HCT116 (cell line): ENCODE measurements at regions not wholly inside any gene's neighbourhood (a gene's known extent, or its start where the extent isn't known, plus 50 kb on each side); places are given as distances from the start of the nearest gene placed in this dataset.

Experiments used
- CTCF ChIP-seq, 3 experiments: fragments of 200-600 bp in 1 of 3; sonication (generic) in 1 of 3; IDR thresholded peaks in 2 of 3; conservative IDR thresholded peaks in 1 of 3; 2 replicates each; pipeline ENCODE4 v1.5.1; 2012 to 2017; ENCODE audit warnings: low read depth in 2 of 3, low read length in 2 of 3, antibody characterized with exemption in 1 of 3, borderline replicate concordance in 1 of 3, control low read depth in 1 of 3, mild to moderate bottlenecking in 1 of 3, mixed read lengths in 1 of 3, mixed run types in 1 of 3, moderate library complexity in 1 of 3; ENCODE audit not compliant: insufficient read depth in 1 of 3
- POLR2A ChIP-seq: IDR thresholded peaks from 2 replicates; pipeline ENCODE4 v1.7.0; 2011; ENCODE audit warnings: borderline replicate concordance; ENCODE audit not compliant: insufficient read depth, insufficient read length; ENCODE audit errors: extremely low read depth
- SIN3A ChIP-seq: IDR thresholded peaks from 2 replicates; pipeline ENCODE4 v1.6.1; 2012; ENCODE audit warnings: low read depth
- ZBTB33 ChIP-seq: IDR thresholded peaks from 2 replicates; pipeline ENCODE4 v1.6.1; 2011; ENCODE audit warnings: mild to moderate bottlenecking, low read length, moderate library complexity; ENCODE audit not compliant: insufficient replicate concordance; ENCODE audit errors: extremely low read depth

- TF ChIP-seq SIN3A (no peak), POLR2A (no peak), CTCF (IDR thresholded peaks at IDR 0.05 in 2 of 3, conservative IDR thresholded peaks at IDR 0.05 in 1 of 3; ENCODE audit: borderline replicate concordance in 1 of 3, insufficient read depth in 1 of 3, low read depth in 2 of 3, low read length in 2 of 3) (no peak), ZBTB33 (no peak)
Observed at GRCh38 chr7:113207931-113208330, 89.6 kb upstream of the SMIM30 start.
